IPS-18c (cell line): ENCODE measurements at regions not wholly inside any gene's neighbourhood (a gene's known extent, or its start where the extent isn't known, plus 50 kb on each side); places are given as distances from the start of the nearest gene placed in this dataset.

Experiments used
- H3K4me3 ChIP-seq: 2 replicates; pipeline ENCODE4 v1.7.0; 2013; ENCODE audit warnings: low read depth, mild to moderate bottlenecking, low read length, moderate library complexity; ENCODE audit not compliant: insufficient read depth
- H3K9me3 ChIP-seq: one replicate; pipeline ENCODE4 v1.6.1; 2013; ENCODE audit warnings: mild to moderate bottlenecking, low read length, moderate library complexity; ENCODE audit not compliant: control insufficient read depth, insufficient read depth

DNA sequence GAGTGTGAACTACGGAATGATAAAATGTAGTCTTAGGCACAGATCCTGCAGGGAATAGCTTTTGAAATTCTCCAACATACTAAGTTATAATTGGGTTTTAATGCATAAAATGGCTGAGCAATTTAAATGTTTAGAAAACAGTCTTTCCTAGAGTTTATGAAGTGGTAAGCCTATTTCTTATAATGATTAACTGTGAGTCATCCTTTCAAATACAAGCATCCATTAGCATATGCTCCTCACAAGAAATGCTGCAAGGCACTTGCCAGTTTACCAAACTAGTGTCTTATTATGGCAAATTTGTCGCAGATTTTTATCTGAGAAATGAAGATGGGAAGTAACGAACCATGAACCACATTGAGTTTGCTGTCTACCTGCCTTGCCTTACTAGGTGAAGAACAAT is 101.3 kb upstream of the ESRRG start:
- Histone ChIP-seq H3K4me3 (no peak overlapping the region), H3K9me3 (peaks cover 2% of the 10 kb centered on the region)

DNA sequence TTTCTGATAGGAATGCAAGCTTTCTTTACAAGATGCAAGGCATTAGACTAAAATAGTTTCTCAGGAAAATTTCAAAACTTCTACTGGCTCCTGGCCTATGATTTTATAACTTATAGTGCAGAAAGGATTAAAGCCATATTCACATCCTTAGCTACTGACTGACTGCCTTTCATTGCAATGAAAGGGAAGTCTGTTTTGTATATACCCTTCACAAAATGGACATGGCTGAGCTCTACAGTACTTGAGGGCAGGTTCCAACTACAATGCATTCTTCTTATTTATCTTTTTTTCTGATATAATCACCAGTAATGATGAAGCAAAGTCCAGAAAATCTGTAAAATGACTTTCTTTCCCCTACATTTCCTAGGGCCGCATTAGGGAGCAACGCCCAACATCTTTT is 100.5 kb upstream of the ESRRG start:
- no peak overlapping the region for H3K4me3 ChIP-seq
- H3K9me3 ChIP-seq = peaks cover 2% of the 10 kb centered on the region

DNA sequence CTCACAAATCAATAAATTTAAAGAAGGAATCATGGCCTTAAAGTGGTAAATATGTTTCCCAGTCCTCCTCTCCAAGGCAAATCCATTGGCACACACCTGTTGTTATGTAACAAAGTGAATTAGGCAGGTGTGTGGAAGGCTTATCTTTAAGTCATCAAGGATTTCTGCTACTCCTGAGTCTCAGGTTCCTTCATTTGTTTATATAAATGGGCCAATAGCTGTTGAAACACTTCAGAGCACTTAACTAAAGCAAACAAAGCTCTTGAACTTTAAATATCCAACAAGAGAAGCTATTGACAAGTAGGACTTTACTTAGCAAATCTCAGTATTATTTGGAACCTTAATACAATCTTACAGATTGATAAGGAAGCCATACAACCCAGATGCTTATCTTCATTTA is 99.3 kb upstream of the ESRRG start:
- no peak overlapping the region for H3K4me3 ChIP-seq
- peaks cover 2% of the 10 kb centered on the region for H3K9me3 ChIP-seq

DNA sequence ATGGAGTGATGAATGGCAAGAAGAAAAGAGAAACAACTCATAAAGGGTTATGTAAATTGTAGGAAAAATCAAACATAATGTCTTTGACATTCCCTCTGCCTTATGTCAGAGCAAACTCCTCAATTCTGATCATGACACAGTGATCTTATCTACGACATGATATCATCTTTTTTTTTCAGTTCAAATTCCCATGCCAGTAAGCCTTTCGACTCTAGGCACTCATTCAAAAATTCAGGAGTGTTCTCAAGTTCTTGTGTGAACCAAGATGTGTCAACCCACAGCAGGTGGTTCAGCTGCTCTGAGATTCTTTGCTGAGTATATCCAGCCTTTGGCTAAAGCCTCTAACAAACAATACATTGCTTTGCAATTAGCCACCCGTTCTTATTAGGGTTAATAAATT is 97.1 kb upstream of the ESRRG start:
- H3K4me3 ChIP-seq = no peak overlapping the region
- no peaks in the 10 kb centered on the region for H3K9me3 ChIP-seq

DNA sequence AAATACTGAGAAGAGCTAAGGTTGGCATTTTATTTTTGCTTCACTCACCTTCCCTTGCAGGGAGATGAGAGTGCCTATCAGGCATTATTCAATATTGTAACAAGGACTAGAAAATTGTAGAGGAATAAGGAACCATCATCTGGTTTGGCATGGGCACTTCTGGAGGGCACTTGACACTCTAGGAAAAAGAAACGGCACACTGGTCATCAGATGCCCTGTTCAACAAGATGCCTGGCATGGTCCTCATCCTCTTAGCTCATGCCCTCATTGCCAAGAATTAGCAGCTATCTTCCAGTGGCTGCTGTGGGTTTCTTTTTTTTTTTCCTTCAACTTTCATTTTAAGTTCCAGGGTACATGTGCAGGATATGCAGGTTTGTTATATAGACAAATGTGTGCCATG is 95.1 kb upstream of the ESRRG start:
- Histone ChIP-seq H3K4me3 (no peak overlapping the region), H3K9me3 (no peaks in the 10 kb centered on the region)

DNA sequence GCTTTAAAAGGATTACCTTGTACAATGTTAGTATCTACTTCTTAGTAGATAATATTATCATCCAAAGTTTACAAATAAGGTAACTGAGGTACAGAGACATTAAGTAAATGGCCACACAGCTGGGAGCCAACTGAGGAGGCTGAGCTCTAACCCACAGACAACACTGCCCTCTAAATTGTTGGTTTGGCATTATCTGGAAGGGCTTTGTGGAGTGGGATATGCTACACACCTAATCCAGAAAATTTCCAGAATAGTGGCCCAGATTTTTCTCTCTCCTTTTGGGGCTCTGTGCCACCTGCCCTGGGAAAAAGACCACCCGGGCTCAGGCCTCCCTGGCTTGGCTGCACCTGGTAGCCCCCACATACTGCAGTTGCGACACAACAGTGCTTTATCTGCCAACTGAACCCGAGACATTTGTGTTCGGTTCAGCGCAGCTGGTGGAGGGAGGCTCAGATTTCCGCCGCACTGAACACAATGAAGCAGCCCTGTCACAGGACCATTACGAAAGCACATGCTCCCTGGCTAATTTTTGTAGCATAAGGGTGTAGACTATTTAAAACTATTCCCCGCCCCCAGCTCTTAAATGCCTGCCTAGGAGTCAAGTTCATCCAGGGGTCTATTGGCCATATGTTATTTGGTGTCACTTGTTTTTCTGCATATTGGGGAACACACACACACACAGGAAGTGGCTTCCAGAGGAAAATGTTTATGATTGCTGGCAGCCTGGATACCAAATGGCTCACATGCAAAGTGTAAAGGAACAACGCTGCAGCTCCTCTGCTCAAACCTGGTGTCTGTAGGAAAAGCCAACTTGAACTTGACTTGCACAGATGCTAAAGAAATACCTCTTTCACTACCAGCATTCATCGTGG is 92.3 kb upstream of the ESRRG start:
- Histone ChIP-seq H3K9me3 (no peaks in the 10 kb centered on the region), H3K4me3 (no peak overlapping the region)

DNA sequence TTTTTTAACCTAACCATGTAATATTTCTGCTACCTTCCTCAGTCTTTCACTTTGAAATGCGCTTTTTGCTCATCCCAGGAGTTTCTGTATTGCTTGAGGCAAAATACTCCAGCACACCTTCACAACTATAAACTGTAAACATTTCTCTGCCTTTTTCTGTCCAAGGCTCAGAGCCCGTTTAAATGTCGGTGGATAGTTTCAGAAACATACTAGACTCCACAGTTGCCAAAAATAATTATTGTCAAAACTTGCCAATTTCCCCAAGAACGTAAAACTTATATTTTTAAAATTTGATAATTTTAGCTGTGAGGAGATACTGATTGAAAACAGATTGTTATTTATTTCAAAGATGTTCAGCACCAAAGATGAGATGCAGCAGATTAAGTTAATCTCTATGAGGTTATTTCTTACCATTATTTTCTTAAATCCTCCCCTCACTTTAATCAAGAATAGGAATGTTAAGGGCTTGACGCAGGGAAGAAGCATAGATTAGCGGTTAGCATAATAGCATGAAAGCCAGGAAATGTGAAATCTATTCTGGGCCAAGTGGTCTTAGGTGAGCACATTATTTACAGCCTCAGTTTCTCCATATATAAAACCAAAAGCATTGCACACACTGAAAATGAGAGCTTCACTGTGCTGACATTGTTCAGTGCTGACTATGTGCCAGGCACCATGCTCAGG is 91.5 kb upstream of the ESRRG start:
- H3K4me3 ChIP-seq = no peak overlapping the region
- H3K9me3 ChIP-seq = no peaks in the 10 kb centered on the region

DNA sequence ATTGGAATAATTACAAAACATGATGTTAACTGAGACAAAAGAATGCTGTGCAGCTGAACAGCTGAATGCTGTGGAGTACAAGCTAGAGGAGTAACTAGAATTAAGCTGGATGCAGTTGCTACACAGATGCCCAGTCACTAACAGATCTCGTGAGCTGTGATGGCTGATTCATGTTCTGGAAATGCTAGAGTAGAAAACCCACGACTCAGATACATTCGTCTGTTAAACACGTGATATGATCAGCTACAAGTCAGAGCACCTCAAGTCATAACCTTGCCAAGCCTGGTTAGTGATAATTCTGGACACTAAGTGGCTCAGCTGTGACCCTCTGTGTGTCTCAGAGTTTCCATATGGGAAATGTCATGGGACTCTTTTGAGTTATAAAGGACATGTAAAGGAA is 89.7 kb upstream of the ESRRG start:
- no peaks in the 10 kb centered on the region for H3K9me3 ChIP-seq

DNA sequence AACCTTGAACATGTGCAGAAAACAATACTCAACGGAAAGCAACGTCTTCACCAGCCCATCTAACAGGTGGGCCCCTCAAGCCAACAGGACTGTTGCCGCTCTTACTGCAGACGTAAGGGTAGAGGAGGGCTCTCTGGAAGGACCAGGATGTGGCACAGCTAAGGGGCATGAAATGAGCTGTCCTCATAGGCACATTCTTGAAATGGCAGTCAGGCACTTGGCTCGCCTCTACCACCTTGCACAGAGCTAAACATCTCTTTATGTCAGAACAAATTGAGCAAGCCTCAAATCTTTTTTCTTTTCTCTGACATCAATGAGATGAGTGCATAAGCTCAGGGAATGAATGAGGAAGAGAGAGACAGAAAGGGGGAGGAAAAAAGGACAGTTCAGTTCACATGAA is 86.4 kb upstream of the ESRRG start:
- Histone ChIP-seq H3K9me3 (no peaks in the 10 kb centered on the region), H3K4me3 (no peak overlapping the region)

More for the DNA sequence above, 89.7 kb upstream of the ESRRG start:
- no peak overlapping the region for H3K4me3 ChIP-seq

DNA sequence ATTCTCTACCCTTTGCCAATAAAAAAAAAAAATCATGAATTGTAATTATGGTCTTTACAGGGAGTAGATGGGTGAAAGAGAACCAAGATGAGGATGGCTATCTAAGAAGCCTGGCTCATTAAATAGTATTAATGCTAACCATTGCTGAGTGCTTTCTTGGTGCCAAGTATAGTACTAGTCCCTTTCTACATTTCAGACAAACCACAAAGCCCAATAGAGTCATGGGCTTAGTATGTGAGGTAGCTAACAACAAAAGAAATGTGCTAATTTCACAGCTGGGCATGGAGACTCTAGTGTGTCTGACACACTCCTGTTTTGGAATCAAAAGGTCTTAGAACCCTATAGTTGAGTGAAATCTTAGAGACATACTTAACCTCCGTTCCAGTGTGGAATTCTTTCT is 84.5 kb upstream of the ESRRG start:
- no peaks in the 10 kb centered on the region for H3K9me3 ChIP-seq
- no peak overlapping the region for H3K4me3 ChIP-seq

DNA sequence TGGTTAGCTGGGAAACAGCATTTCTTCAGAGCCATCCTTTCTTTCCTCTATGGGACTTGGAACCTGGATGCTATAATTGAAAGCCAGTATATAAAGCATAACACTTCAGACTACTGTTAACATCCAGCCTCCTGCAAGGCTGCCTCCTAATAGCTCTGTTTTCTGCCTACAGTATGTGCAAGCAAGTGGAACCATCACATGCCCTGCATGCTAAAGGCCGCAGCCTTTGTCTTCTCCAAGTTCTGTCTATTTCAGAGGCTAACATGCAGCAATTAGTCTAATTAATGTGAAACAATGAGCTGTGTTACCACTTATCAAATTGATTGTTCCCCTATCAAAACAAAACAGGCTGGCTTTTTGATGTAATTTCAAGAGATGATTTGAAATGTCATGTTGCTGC is 82.7 kb upstream of the ESRRG start:
- no peaks in the 10 kb centered on the region for H3K9me3 ChIP-seq
- no peak overlapping the region for H3K4me3 ChIP-seq

DNA sequence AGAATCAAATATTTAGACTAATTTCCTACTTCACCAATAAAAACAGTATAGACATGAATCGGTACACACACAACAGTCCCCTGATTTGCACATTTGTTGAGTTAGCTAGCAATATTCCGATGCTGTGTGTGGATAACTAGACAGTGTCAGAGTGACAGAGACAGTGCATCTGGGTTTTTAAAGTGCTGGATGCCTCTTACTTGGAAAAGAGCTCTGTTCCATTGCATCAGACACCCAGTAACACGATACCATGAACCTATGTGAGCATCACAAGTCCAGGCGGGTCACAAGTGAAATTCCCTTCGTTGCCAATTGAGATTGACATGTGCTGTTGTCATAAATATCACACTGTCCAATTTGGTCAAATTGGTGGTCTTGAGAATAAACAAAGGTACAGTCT is 82.0 kb upstream of the ESRRG start:
- H3K9me3 ChIP-seq = no peaks in the 10 kb centered on the region
- H3K4me3 ChIP-seq = no peak overlapping the region

DNA sequence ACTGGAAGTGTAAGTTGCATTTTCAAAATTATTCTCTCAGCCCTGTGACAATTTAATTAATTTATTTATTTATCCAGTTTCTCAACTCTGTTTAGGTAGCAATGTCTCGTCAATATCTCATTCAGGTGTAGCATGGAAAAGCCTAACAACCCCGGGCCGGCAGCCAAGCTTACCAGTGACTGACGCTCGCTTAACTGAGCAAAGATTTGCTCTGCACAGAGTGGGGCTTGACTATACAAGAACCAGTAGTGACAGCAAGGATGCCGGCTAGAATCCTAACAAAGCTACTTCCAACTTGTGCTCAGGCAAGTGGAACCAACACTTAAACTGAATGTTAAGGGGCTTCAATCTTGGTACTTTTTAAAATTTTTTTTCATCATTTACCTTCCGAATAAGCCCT is 80.9 kb upstream of the ESRRG start:
- no peak overlapping the region for H3K4me3 ChIP-seq
- peaks cover 2% of the 10 kb centered on the region for H3K9me3 ChIP-seq

DNA sequence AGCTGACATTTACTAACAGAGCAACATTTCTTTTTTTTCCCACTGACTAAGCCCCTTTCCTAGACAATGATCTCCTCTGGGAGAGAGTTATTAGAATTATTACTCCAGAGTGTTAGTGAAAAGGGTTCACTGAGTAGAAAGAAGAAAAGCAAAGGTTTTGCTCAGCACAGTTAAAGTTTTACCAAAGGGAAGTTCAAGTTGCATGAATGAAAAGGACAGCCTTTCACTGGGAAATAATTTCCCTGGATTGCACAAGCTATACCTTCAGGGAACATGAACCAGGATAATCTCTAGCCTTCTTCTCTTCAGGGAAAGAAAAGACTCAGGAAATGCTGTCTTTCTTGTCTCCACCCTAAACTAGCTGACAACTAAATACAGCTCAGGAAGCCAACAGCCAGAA is 71.4 kb upstream of the ESRRG start:
- peaks cover 2% of the 10 kb centered on the region for H3K9me3 ChIP-seq
- no peak overlapping the region for H3K4me3 ChIP-seq

DNA sequence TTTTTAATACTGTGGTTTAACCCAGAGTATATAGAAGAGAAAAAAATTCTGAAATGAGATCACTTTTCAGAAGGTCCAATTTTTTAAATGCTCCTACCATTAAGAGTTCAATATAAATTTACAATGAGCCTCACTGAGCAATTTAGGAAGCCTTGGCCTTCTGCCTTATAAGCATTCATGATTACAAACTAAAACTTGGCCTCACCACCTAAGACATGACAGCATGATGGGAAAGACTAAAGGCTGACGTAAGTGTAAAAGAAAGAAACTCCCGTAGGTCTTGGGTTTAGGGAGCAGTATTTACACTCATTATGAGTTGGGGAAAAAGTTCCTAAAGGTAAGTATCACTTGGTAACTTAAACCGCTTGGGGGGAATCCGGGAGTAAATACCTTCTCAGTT is 70.7 kb upstream of the ESRRG start:
- Histone ChIP-seq H3K9me3 (no peaks in the 10 kb centered on the region), H3K4me3 (no peak overlapping the region)

DNA sequence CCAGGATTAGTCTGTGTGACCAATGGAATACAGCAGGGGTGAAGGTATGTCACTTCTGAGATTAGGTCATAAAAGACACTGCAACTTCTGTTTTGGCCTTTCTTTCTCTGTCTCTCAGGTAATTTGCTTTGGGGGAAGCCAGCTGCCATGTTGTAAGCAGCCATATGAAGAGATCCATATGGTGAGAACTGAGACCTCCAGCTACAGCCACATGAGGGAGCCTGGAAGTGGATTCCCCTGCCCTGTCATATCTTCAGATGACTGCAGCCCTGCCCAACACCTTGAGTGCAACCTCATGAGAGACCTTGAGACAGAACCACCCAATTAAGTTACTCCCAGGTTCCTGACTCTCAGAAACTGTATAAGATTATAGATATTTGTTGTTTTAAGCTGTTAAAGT is 70.1 kb upstream of the ESRRG start:
- H3K4me3 ChIP-seq = no peak overlapping the region

DNA sequence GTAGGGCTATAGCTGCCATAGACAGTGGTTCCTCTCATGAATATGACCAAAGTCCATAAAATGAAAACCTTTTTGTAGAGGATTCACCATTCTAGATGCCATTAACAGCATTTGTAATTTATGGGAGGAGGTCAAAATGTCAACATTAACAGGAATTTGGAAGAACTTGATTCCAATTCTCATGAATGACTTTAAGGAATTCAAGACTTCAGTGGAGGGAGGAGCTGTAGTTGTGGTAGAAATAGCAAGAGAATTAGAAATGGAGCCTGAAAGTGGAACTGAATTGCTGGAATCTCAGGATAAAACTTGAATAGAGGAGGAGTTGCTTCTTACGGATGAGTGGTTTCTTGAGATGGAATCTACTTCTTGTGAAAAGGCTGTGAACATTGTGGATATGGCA is 65.4 kb upstream of the ESRRG start:
- Histone ChIP-seq H3K4me3 (no peak overlapping the region), H3K9me3 (no peaks in the 10 kb centered on the region)

More for the DNA sequence above, 70.1 kb upstream of the ESRRG start:
- H3K9me3 ChIP-seq = no peaks in the 10 kb centered on the region

DNA sequence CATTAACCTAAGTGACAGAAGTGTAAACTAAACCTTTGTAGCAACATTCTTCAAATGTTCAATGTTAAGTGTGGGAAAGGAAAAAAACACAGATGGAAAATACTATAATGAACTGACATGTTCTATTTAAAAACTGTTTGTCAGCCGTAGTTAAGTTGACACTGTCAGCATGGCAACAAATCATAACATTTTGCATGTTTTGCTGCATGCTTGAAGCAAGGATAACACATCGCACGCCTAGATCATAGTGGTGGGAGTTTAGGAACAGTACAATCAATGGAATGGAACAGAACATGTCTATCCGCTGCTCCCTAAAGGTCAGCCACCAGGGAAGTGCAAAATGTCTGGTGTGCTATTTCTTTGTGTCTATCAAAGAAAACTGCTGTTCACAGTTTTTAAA is 62.5 kb upstream of the ESRRG start:
- no peaks in the 10 kb centered on the region for H3K9me3 ChIP-seq
- H3K4me3 ChIP-seq = no peak overlapping the region
